ENCODE measurements at regions not wholly inside any gene's neighbourhood (a gene's known extent, or its start where the extent isn't known, plus 50 kb on each side); places are given as distances from the start of the nearest gene placed in this dataset.

DNA sequence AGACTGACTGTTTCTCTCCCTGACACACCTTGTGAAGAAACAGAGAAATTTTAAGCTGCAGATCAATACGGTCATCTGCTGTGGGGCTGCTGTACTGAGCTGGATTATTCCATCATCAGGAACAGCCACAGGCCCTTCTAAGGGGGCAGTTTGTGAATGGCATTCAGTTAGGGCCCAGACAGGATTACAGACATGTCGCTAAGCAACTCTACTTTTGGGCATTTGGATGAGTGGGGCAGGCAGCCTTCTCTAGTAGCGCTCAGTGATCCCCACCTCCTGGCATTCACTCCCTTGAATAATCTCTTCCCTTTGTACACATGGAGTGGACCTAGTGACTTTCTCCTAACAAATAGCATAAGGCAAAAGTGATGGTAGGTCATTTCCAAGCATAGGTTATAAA is 144.4 kb upstream of the RARB start:
- Mint-ChIP-seq H3K36me3 (no peaks in the 10 kb centered on the region), H3K4me1 (no peaks in the 10 kb centered on the region), H3K4me3 (no peak overlapping the region), H3K9me3 (peaks cover 0 to 18% (median 5%) of the 10 kb centered on the region in 7 donors), H3K27ac (no peak overlapping the region), H3K27me3 (no peaks in the 10 kb centered on the region)
- DNase-seq (no peak), ATAC-seq (ENCODE audit: low read depth in 2 of 2) (no peak)
- Histone ChIP-seq H3K9me3 (ENCODE audit: control insufficient read depth in 2 of 2, low read length in 2 of 2) (no peaks in the 10 kb centered on the region), H3K36me3 (ENCODE audit: control insufficient read depth, insufficient read depth, low read length) (no peaks in the 10 kb centered on the region), H3K4me1 (ENCODE audit: control insufficient read depth, insufficient read depth, low read length, poor library complexity, severe bottlenecking) (no peaks in the 10 kb centered on the region), H3K4me3 (ENCODE audit: low read depth, low read length) (no peak overlapping the region), H3K27me3 (ENCODE audit: control insufficient read depth, insufficient read depth, low read length) (no peaks in the 10 kb centered on the region), H3K27ac (ENCODE audit: insufficient read depth, low read length, poor library complexity, severe bottlenecking) (no peak overlapping the region)

DNA sequence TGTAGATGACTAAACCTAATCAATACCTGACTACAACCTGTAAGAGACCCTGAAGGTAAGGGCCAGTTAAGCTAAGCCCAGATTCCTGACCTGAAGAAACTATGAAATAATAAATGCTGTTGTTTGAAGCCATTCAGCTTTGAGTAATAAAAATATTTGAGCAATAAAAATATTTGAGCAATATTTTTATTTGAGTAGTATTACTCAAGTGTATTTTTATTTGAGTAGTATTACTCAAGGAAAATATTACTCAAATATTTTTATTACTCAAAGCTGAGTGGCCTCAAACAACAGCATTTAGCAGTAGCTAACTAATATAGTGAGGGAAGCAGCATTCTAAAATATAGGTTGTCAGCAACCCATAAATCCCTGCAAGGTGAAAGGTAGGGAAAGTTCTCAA is 143.8 kb upstream of the RARB start:
- Histone ChIP-seq H3K4me3 (ENCODE audit: low read depth, low read length) (no peak overlapping the region), H3K4me1 (ENCODE audit: control insufficient read depth, insufficient read depth, low read length, poor library complexity, severe bottlenecking) (no peaks in the 10 kb centered on the region), H3K9me3 (ENCODE audit: control insufficient read depth in 2 of 2, low read length in 2 of 2) (no peaks in the 10 kb centered on the region), H3K36me3 (ENCODE audit: control insufficient read depth, insufficient read depth, low read length) (no peaks in the 10 kb centered on the region), H3K27ac (ENCODE audit: insufficient read depth, low read length, poor library complexity, severe bottlenecking) (no peak overlapping the region), H3K27me3 (ENCODE audit: control insufficient read depth, insufficient read depth, low read length) (no peaks in the 10 kb centered on the region)
- Mint-ChIP-seq H3K4me3 (no peak overlapping the region), H3K27me3 (no peaks in the 10 kb centered on the region), H3K27ac (no peak overlapping the region), H3K9me3 (peaks cover 0 to 18% (median 5%) of the 10 kb centered on the region in 7 donors), H3K36me3 (no peaks in the 10 kb centered on the region), H3K4me1 (no peaks in the 10 kb centered on the region)
- no peak for ATAC-seq (ENCODE audit: low read depth in 2 of 2)
- no peak for DNase-seq

DNA sequence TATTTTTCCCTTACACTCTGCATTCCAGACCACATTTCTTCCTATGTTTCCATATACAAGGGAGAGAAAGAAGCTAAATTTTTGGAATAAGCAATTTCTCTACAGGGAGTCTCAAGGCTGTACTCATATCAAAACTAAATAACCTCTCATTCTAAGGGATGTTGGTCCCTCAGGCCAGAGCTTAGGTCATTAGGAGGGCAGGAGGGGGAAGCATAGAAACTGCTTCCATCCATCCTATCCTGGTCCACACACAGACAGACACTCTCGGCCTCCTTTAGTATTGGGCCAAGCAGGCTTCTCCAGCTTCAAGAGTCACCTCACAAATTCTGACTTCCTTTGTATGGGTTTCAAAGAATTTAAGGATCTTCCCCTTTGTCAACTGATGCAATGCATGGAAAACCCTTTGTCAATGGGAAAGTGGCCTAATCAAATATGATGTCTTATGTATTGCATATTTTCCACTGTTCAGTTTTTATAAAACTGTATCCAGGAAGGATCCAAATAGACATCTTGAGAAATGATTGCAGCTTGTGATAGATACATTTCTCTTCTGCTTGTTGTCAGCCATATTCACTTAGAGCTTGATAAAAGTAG is 140.7 kb upstream of the RARB start:
- no peak overlapping the region for H3K27ac Mint-ChIP-seq
- Histone ChIP-seq H3K4me1 (ENCODE audit: control insufficient read depth, insufficient read depth, low read length, poor library complexity, severe bottlenecking) (no peaks in the 10 kb centered on the region), H3K27me3 (ENCODE audit: control insufficient read depth, insufficient read depth, low read length) (no peaks in the 10 kb centered on the region), H3K9me3 (ENCODE audit: control insufficient read depth in 2 of 2, low read length in 2 of 2) (peaks cover 0 to 3% of the 10 kb centered on the region in 2 experiments), H3K27ac (ENCODE audit: insufficient read depth, low read length, poor library complexity, severe bottlenecking) (no peak overlapping the region), H3K4me3 (ENCODE audit: low read depth, low read length) (no peak overlapping the region), H3K36me3 (ENCODE audit: control insufficient read depth, insufficient read depth, low read length) (no peaks in the 10 kb centered on the region)
- DNase-seq (no peak), ATAC-seq (ENCODE audit: low read depth in 2 of 2) (no peak)
- H3K9me3 Mint-ChIP-seq = peaks cover 0 to 18% (median 6%) of the 10 kb centered on the region in 7 donors
- H3K27me3 Mint-ChIP-seq = no peaks in the 10 kb centered on the region
- no peaks in the 10 kb centered on the region for H3K36me3 Mint-ChIP-seq
- H3K4me3 Mint-ChIP-seq = no peak overlapping the region
- H3K4me1 Mint-ChIP-seq = no peaks in the 10 kb centered on the region

DNA sequence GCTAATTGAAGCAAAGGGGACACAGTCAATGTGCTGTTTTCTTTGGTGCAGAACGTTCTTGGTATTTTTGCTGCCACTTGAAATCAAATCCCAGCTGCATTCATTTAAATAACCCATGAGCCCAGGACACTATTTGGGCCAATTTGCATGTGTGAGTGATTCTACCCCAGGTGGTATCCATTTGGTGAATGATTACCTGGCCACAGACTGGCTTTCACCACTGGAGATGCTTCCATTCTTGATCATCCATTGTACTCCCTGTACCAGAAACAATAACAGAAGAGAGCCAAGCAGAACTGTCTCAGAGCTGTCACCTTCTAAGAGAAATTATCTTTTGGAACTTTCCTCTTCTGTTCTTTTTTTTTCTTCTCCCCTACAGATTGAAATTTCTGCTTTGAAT is 139.7 kb upstream of the RARB start:
- DNase-seq (no peak), ATAC-seq (ENCODE audit: low read depth in 2 of 2) (no peak)
- no peaks in the 10 kb centered on the region for H3K4me1 Mint-ChIP-seq
- Histone ChIP-seq H3K36me3 (ENCODE audit: control insufficient read depth, insufficient read depth, low read length) (no peaks in the 10 kb centered on the region), H3K4me1 (ENCODE audit: control insufficient read depth, insufficient read depth, low read length, poor library complexity, severe bottlenecking) (no peaks in the 10 kb centered on the region), H3K27me3 (ENCODE audit: control insufficient read depth, insufficient read depth, low read length) (no peaks in the 10 kb centered on the region), H3K4me3 (ENCODE audit: low read depth, low read length) (no peak overlapping the region), H3K27ac (ENCODE audit: insufficient read depth, low read length, poor library complexity, severe bottlenecking) (no peak overlapping the region), H3K9me3 (ENCODE audit: control insufficient read depth in 2 of 2, low read length in 2 of 2) (peaks cover 0 to 3% of the 10 kb centered on the region in 2 experiments)
- H3K27ac Mint-ChIP-seq = no peak overlapping the region
- no peaks in the 10 kb centered on the region for H3K27me3 Mint-ChIP-seq
- no peaks in the 10 kb centered on the region for H3K36me3 Mint-ChIP-seq
- no peak overlapping the region for H3K4me3 Mint-ChIP-seq
- H3K9me3 Mint-ChIP-seq = peaks cover 0 to 18% (median 6%) of the 10 kb centered on the region in 7 donors

DNA sequence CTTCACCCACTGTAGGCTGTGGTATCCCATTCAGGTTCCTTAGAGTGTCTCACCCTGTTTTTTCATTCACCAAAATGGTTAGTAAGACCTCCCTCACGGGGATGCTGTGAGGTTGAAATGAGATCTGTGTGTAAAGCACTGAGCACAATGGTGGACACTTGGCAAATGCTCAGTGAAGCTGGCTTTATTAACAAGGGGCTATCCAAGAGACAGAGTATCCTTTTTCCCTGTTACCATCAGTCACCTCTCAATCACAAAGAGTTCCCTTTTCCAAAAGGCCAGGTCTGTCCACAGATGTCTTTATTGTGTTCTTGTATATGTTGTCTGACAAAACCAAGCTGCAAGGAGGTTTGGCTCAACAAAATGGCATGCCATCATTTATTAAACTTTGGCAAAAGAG is 138.9 kb upstream of the RARB start:
- ATAC-seq (ENCODE audit: low read depth in 2 of 2) (no peak), DNase-seq (no peak)
- Histone ChIP-seq H3K4me3 (ENCODE audit: low read depth, low read length) (no peak overlapping the region), H3K36me3 (ENCODE audit: control insufficient read depth, insufficient read depth, low read length) (no peaks in the 10 kb centered on the region), H3K27me3 (ENCODE audit: control insufficient read depth, insufficient read depth, low read length) (no peaks in the 10 kb centered on the region), H3K27ac (ENCODE audit: insufficient read depth, low read length, poor library complexity, severe bottlenecking) (no peak overlapping the region), H3K4me1 (ENCODE audit: control insufficient read depth, insufficient read depth, low read length, poor library complexity, severe bottlenecking) (no peaks in the 10 kb centered on the region), H3K9me3 (ENCODE audit: control insufficient read depth in 2 of 2, low read length in 2 of 2) (peaks cover 0 to 3% of the 10 kb centered on the region in 2 experiments)
- H3K4me3 Mint-ChIP-seq = no peak overlapping the region
- no peaks in the 10 kb centered on the region for H3K27me3 Mint-ChIP-seq
- no peaks in the 10 kb centered on the region for H3K4me1 Mint-ChIP-seq
- H3K36me3 Mint-ChIP-seq = no peaks in the 10 kb centered on the region
- no peak overlapping the region for H3K27ac Mint-ChIP-seq
- H3K9me3 Mint-ChIP-seq = peaks cover 0 to 21% (median 6%) of the 10 kb centered on the region in 7 donors

DNA sequence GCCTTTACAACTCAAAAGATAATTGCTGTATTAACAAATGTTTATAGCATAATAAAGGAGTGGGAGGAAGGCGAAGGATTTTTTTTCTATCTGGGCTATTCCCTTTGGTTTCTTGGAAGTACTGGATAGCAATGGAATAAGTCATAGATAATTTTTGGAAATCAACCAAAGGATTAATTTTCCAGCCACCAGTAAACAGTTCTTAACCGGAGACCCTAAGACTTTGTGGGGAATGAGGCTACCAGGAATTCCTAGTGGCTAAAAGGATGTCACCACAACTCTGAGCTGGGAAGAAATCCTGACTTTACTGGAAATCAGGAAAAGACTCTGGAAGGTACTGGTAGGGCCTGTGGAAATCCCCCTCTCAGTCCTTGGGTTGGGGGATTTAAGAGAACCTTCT is 138.4 kb upstream of the RARB start:
- no peak overlapping the region for H3K4me3 Mint-ChIP-seq
- H3K4me3 ChIP-seq (ENCODE audit: low read depth, low read length) = no peak overlapping the region
- no peak for DNase-seq
- H3K9me3 Mint-ChIP-seq = peaks cover 0 to 21% (median 6%) of the 10 kb centered on the region in 7 donors
- H3K36me3 Mint-ChIP-seq = no peaks in the 10 kb centered on the region
- H3K27ac Mint-ChIP-seq = no peak overlapping the region
- H3K27me3 ChIP-seq (ENCODE audit: control insufficient read depth, insufficient read depth, low read length) = no peaks in the 10 kb centered on the region
- no peaks in the 10 kb centered on the region for H3K4me1 ChIP-seq (ENCODE audit: control insufficient read depth, insufficient read depth, low read length, poor library complexity, severe bottlenecking)
- no peaks in the 10 kb centered on the region for H3K4me1 Mint-ChIP-seq
- no peaks in the 10 kb centered on the region for H3K27me3 Mint-ChIP-seq
- H3K9me3 ChIP-seq (ENCODE audit: control insufficient read depth in 2 of 2, low read length in 2 of 2) = peaks cover 0 to 3% of the 10 kb centered on the region in 2 experiments
- no peak for ATAC-seq (ENCODE audit: low read depth in 2 of 2)
- no peaks in the 10 kb centered on the region for H3K36me3 ChIP-seq (ENCODE audit: control insufficient read depth, insufficient read depth, low read length)
- H3K27ac ChIP-seq (ENCODE audit: insufficient read depth, low read length, poor library complexity, severe bottlenecking) = no peak overlapping the region

DNA sequence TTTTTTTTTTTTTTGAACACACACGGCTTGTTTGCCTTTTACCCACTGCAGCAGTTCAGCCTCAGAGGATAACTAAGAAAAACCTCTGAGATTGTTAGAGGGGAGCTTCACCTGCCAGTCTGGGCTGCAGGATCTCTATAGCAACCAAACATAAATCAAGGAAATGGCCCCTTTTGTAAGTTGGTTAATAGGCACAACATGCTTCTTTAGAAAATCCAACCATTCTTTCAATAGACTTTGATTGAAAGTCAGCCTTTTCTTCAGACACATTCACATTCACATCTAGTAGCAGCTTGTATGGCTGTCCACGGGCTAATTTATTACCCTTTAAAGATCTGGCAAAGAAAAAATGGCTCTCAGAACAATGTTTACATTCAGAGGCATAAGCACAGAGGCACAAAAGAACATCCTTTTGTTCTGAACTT is 136.6 kb upstream of the RARB start:
- H3K4me1 ChIP-seq (ENCODE audit: control insufficient read depth, insufficient read depth, low read length, poor library complexity, severe bottlenecking) = no peaks in the 10 kb centered on the region
- Mint-ChIP-seq H3K27ac (no peak overlapping the region), H3K36me3 (no peaks in the 10 kb centered on the region), H3K4me3 (no peak overlapping the region), H3K27me3 (no peaks in the 10 kb centered on the region), H3K4me1 (no peaks in the 10 kb centered on the region), H3K9me3 (peaks cover 0 to 10% (median 3%) of the 10 kb centered on the region in 7 donors)
- H3K27ac ChIP-seq (ENCODE audit: insufficient read depth, low read length, poor library complexity, severe bottlenecking) = no peak overlapping the region
- H3K9me3 ChIP-seq (ENCODE audit: control insufficient read depth in 2 of 2, low read length in 2 of 2) = peaks cover 0 to 3% of the 10 kb centered on the region in 2 experiments
- no peaks in the 10 kb centered on the region for H3K27me3 ChIP-seq (ENCODE audit: control insufficient read depth, insufficient read depth, low read length)
- H3K4me3 ChIP-seq (ENCODE audit: low read depth, low read length) = no peak overlapping the region
- no peaks in the 10 kb centered on the region for H3K36me3 ChIP-seq (ENCODE audit: control insufficient read depth, insufficient read depth, low read length)
- ATAC-seq (ENCODE audit: low read depth in 2 of 2) (no peak), DNase-seq (no peak)

DNA sequence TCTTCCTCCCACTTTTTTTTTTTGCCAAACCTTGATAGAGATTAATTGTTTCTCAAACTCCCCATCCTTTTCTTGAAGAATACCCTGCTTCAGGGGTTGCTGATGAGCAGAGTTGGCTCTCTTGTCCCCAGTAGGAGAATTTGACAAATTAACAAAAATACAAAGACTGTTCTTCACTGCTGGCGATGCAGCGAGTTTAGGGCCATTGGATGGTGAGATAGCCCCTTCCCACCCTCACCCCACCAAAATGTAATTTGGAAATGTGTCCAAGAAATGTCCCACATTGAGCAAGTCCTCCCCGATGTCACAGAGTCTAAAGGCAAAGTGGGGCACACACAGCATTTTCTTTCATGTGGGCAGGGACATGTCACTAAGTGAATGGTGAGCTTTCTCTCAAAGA is 136.0 kb upstream of the RARB start:
- H3K9me3 Mint-ChIP-seq = peaks cover 0 to 6% (median 3%) of the 10 kb centered on the region in 7 donors
- H3K36me3 Mint-ChIP-seq = no peaks in the 10 kb centered on the region
- H3K9me3 ChIP-seq (ENCODE audit: control insufficient read depth in 2 of 2, low read length in 2 of 2) = peaks cover 0 to 3% of the 10 kb centered on the region in 2 experiments
- no peaks in the 10 kb centered on the region for H3K27me3 ChIP-seq (ENCODE audit: control insufficient read depth, insufficient read depth, low read length)
- DNase-seq = no peak
- no peak for ATAC-seq (ENCODE audit: low read depth in 2 of 2)
- no peak overlapping the region for H3K4me3 Mint-ChIP-seq
- H3K4me3 ChIP-seq (ENCODE audit: low read depth, low read length) = no peak overlapping the region
- H3K4me1 ChIP-seq (ENCODE audit: control insufficient read depth, insufficient read depth, low read length, poor library complexity, severe bottlenecking) = no peaks in the 10 kb centered on the region
- no peaks in the 10 kb centered on the region for H3K27me3 Mint-ChIP-seq
- H3K4me1 Mint-ChIP-seq = no peaks in the 10 kb centered on the region
- no peak overlapping the region for H3K27ac ChIP-seq (ENCODE audit: insufficient read depth, low read length, poor library complexity, severe bottlenecking)
- no peaks in the 10 kb centered on the region for H3K36me3 ChIP-seq (ENCODE audit: control insufficient read depth, insufficient read depth, low read length)
- H3K27ac Mint-ChIP-seq = no peak overlapping the region

All from CD4-positive, CD25-positive, alpha-beta regulatory T cell (primary cell).